ENCODE measurements at regions not wholly inside any gene's neighbourhood (a gene's known extent, or its start where the extent isn't known, plus 50 kb on each side); places are given as distances from the start of the nearest gene placed in this dataset.

DNA sequence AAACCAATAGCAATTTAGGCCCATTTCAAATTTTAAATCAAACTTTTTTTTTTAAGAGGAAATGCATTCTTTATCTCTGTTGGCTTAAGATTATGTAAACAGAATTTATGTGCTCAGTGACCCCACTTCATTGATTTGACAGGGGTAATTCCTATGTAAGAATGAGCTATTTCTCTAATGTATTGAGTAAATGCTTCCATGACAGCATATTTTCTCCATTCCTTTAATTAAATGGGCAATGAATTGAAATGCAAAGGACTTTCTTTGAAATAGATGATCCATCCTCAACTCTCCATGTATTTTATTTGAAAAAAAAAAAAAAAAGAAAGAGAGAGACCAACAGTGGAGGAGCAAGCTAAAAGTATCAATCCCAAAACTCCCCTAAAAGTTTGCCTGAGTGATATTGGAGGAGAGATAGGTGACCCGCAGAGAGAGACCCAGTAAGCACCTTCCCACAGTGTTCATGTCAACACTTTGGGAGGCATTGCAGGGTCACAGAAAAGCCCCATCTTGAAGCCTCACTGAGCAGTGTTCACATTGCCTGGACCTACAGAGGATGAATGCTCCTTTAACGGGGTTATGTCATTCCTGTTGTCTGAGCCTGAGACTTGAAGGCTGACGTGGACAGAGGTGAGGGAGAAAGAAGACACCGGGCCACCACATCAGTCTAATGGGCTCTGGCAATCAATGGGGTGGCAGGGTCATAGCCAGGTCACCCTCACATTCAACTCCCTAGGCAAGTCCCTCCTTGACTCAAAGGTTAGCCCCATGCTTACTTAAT is 176.0 kb downstream of the SHOX2 start:
- H4K20me1 ChIP-seq (ENCODE audit: insufficient read depth) = no peaks in the 10 kb centered on the region
- H3K27me3 ChIP-seq (ENCODE audit: insufficient read depth, low read depth, low read length) = no peaks in the 10 kb centered on the region
- TF ChIP-seq EP300 (conservative IDR thresholded peaks at IDR 0.05; ENCODE audit: poor library complexity, severe bottlenecking) = no peak
- TF ChIP-seq RAD21 (conservative IDR thresholded peaks at IDR 0.05) = no peak
- TF ChIP-seq, protein P1, sequence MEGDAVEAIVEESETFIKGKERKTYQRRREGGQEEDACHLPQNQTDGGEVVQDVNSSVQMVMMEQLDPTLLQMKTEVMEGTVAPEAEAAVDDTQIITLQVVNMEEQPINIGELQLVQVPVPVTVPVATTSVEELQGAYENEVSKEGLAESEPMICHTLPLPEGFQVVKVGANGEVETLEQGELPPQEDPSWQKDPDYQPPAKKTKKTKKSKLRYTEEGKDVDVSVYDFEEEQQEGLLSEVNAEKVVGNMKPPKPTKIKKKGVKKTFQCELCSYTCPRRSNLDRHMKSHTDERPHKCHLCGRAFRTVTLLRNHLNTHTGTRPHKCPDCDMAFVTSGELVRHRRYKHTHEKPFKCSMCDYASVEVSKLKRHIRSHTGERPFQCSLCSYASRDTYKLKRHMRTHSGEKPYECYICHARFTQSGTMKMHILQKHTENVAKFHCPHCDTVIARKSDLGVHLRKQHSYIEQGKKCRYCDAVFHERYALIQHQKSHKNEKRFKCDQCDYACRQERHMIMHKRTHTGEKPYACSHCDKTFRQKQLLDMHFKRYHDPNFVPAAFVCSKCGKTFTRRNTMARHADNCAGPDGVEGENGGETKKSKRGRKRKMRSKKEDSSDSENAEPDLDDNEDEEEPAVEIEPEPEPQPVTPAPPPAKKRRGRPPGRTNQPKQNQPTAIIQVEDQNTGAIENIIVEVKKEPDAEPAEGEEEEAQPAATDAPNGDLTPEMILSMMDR (IDR thresholded peaks at IDR 0.05; ENCODE audit: poor library complexity, severe bottlenecking) = no peak
- TF ChIP-seq MXI1 (conservative IDR thresholded peaks at IDR 0.05; ENCODE audit: poor library complexity, severe bottlenecking) = no peak
- no peak for TF ChIP-seq POLR2AphosphoS5 (IDR thresholded peaks at IDR 0.05)
- no peak for TF ChIP-seq REST (IDR thresholded peaks at IDR 0.05; ENCODE audit: borderline replicate concordance)
- no peak for TF ChIP-seq SMC3 (conservative IDR thresholded peaks at IDR 0.05; ENCODE audit: poor library complexity)

GRCh38 chr3:157926822-157927221 is 179.4 kb downstream of the SHOX2 start:
- Histone ChIP-seq H3K27me3 (ENCODE audit: insufficient read depth, low read depth, low read length) (peaks cover 19% of the 10 kb centered on the region), H3K4me3 (ENCODE audit: low read length) (no peak overlapping the region), H3K4me2 (ENCODE audit: low read length) (no peak overlapping the region), H3K9ac (ENCODE audit: low read length) (no peak overlapping the region), H3K9me2 (ENCODE audit: insufficient read depth, low read length) (no peaks in the 10 kb centered on the region), H4K20me1 (ENCODE audit: insufficient read depth) (no peaks in the 10 kb centered on the region), H3F3A (ENCODE audit: insufficient read depth, low read length, poor library complexity, severe bottlenecking) (no peaks in the 10 kb centered on the region), H2AFZ (ENCODE audit: low read depth, low read length) (no peak overlapping the region), H3K36me3 (ENCODE audit: insufficient read depth, low read length) (no peaks in the 10 kb centered on the region), H3K79me2 (replicated peaks; ENCODE audit: insufficient read depth, low read length) (no peaks in the 10 kb centered on the region), H3K27ac (ENCODE audit: low read length) (no peak overlapping the region), H3K9me3 (ENCODE audit: low read length) (peaks cover 6% of the 10 kb centered on the region)
- no peak for TF ChIP-seq RAD21 (conservative IDR thresholded peaks at IDR 0.05)
- TF ChIP-seq MXI1 (conservative IDR thresholded peaks at IDR 0.05; ENCODE audit: poor library complexity, severe bottlenecking) = no peak
- no peak for TF ChIP-seq EZH2 (IDR thresholded peaks at IDR 0.05; ENCODE audit: borderline replicate concordance, insufficient read depth, low read length, poor library complexity, severe bottlenecking)
- no peak for TF ChIP-seq EP300 (conservative IDR thresholded peaks at IDR 0.05; ENCODE audit: poor library complexity, severe bottlenecking)
- TF ChIP-seq POLR2AphosphoS5 (IDR thresholded peaks at IDR 0.05) = no peak
- no peak for TF ChIP-seq SMC3 (conservative IDR thresholded peaks at IDR 0.05; ENCODE audit: poor library complexity)

More for the DNA sequence above, 176.0 kb downstream of the SHOX2 start:
- H3K9me2 ChIP-seq (ENCODE audit: insufficient read depth, low read length) = no peaks in the 10 kb centered on the region
- H3K79me2 ChIP-seq (replicated peaks; ENCODE audit: insufficient read depth, low read length) = no peaks in the 10 kb centered on the region
- no peaks in the 10 kb centered on the region for H3K36me3 ChIP-seq (ENCODE audit: insufficient read depth, low read length)
- no peaks in the 10 kb centered on the region for H3F3A ChIP-seq (ENCODE audit: insufficient read depth, low read length, poor library complexity, severe bottlenecking)
- H3K27ac ChIP-seq (ENCODE audit: low read length) = no peak overlapping the region
- no peak overlapping the region for H3K4me3 ChIP-seq (ENCODE audit: low read length)
- H2AFZ ChIP-seq (ENCODE audit: low read depth, low read length) = no peak overlapping the region
- no peak overlapping the region for H3K4me2 ChIP-seq (ENCODE audit: low read length)
- no peak overlapping the region for H3K9ac ChIP-seq (ENCODE audit: low read length)
- H3K9me3 ChIP-seq (ENCODE audit: low read length) = peaks cover 6% of the 10 kb centered on the region
